K562 (cell line): ENCODE measurements at regions not wholly inside any gene's neighbourhood (a gene's known extent, or its start where the extent isn't known, plus 50 kb on each side); places are given as distances from the start of the nearest gene placed in this dataset.

Experiments used
- ATAC-seq: fragments of 200-7000 bp; cut with Tn5 transposase; 3 replicates; pipeline ENCODE4 v1.9.1; 2020; ENCODE audit warnings: moderate library complexity
- BruUV-seq: library from RNA; stranded (reverse); fragments of 400-500 nt; replicated peaks from 2 replicates; lab custom pipeline; 2021; lab: Mats Ljungman, UMichigan
- CTCF ChIA-PET: fragments of 300-600 bp; formaldehyde crosslinking; extraction: SDS; loops from one replicate; lab custom pipeline; 2021; ENCODE audit warnings: low intra/inter-chr PET ratio; lab: Yijun Ruan, JAX
- POLR2A ChIA-PET: fragments of 300-600, 350-650 bp; sonication (Branson Sonifier 250); formaldehyde crosslinking; extraction: SDS; loops from one replicate; lab custom pipeline; 2021; ENCODE audit warnings: antibody characterized with exemption, inconsistent platforms; lab: Yijun Ruan, JAX
- DNase-seq, 4 experiments: peaks; one replicate each; pipeline versions ENCODE4 v3.0.0 to v3.0.0-alpha.2; 2011 to 2018; ENCODE audit warnings: low spot score in 3 of 4, mixed read lengths in 3 of 4; ENCODE audit errors: extremely low read depth in 1 of 4
- FAIRE-seq: peaks from 2 replicates; lab custom pipeline; 2011; peaks lifted over from hg19 to GRCh38; lab: Jason Lieb, UNC
- H2AFZ ChIP-seq: 2 replicates; pipeline ENCODE4 v1.6.0; 2011; ENCODE audit warnings: low read depth, low read length, control low read depth, inconsistent platforms
- H3K27ac ChIP-seq: fragments of 200-600 bp; 3 replicates; pipeline ENCODE4 v1.8.0; 2011; ENCODE audit warnings: low read depth, mild to moderate bottlenecking, control low read depth, inconsistent platforms, low read length, moderate library complexity, mixed read lengths; ENCODE audit errors: extremely low read depth
- H3K27me3 ChIP-seq, 2 experiments: fragments of 300-600 bp in 1 of 2; 2 replicates in 1 of 2; 3 replicates in 1 of 2; pipeline versions ENCODE4 v1.6.0 to v1.8.0; 2011; ENCODE audit warnings: inconsistent platforms in 2 of 2, low read length in 2 of 2, mild to moderate bottlenecking in 1 of 2, mixed read lengths in 1 of 2, moderate library complexity in 1 of 2; ENCODE audit not compliant: control insufficient read depth in 2 of 2, insufficient read depth in 2 of 2
- H3K36me3 ChIP-seq: fragments of 300-600 bp; 3 replicates; pipeline ENCODE4 v1.8.0; 2011; ENCODE audit warnings: mild to moderate bottlenecking, low read length, inconsistent platforms; ENCODE audit not compliant: control insufficient read depth, insufficient read depth
- H3K4me1 ChIP-seq, 2 experiments: fragments of 200-600 bp in 1 of 2; replicated peaks in 1 of 2; 2 replicates in 1 of 2; 3 replicates in 1 of 2; pipeline versions ENCODE4 v1.5.1 to v1.8.0; 2011; ENCODE audit warnings: inconsistent platforms in 2 of 2, low read length in 2 of 2, mild to moderate bottlenecking in 1 of 2, mixed read lengths in 1 of 2, moderate library complexity in 1 of 2; ENCODE audit not compliant: control insufficient read depth in 2 of 2, insufficient read depth in 2 of 2
- H3K4me2 ChIP-seq: 2 replicates; pipeline ENCODE4 v1.6.1; 2011; ENCODE audit warnings: low read length, control low read depth, inconsistent platforms, mixed read lengths; ENCODE audit not compliant: insufficient read depth
- H3K4me3 ChIP-seq: fragments of 200-600 bp; sonication (generic), shearing (Covaris generic); 2 replicates; pipeline ENCODE4 v1.5.1; 2016; ENCODE audit warnings: control low read depth, inconsistent platforms
- H3K79me2 ChIP-seq: fragments of 200-600 bp; 3 replicates; pipeline ENCODE4 v1.8.0; 2011; ENCODE audit warnings: low read length, inconsistent platforms; ENCODE audit not compliant: control insufficient read depth, insufficient read depth
- H3K9ac ChIP-seq, 2 experiments: 2 replicates each; pipeline versions ENCODE4 v1.6.0 to v1.6.1; 2011; ENCODE audit warnings: low read depth in 2 of 2, low read length in 2 of 2, control low read depth in 1 of 2, inconsistent platforms in 1 of 2, mild to moderate bottlenecking in 1 of 2, mixed read lengths in 1 of 2; ENCODE audit not compliant: insufficient read depth in 1 of 2
- H3K9me1 ChIP-seq: one replicate; pipeline ENCODE4 v1.6.0; 2011; ENCODE audit warnings: inconsistent platforms, mild to moderate bottlenecking, low read length, moderate library complexity; ENCODE audit not compliant: control insufficient read depth, insufficient read depth
- H3K9me3 ChIP-seq: replicated peaks from 2 replicates; pipeline ENCODE4 v1.5.1; 2011; ENCODE audit warnings: low read depth, low read length, inconsistent platforms; ENCODE audit not compliant: control insufficient read depth, insufficient read depth
- H4K20me1 ChIP-seq: replicated peaks from 2 replicates; pipeline ENCODE4 v1.6.1; 2011; ENCODE audit warnings: low read length, inconsistent platforms, mixed read lengths; ENCODE audit not compliant: control insufficient read depth, insufficient read depth
- HDAC6 ChIP-seq: IDR thresholded peaks from 2 replicates; pipeline ENCODE4 v1.6.1; 2012; ENCODE audit warnings: low read depth, mild to moderate bottlenecking, control low read depth, inconsistent platforms, low read length, moderate library complexity
- HMGN3 ChIP-seq: IDR thresholded peaks from 2 replicates; pipeline ENCODE4 v1.6.1; 2011; ENCODE audit warnings: borderline replicate concordance, low read depth, mild to moderate bottlenecking, mixed read lengths, low read length; ENCODE audit not compliant: insufficient read length; ENCODE audit errors: extremely low read depth
- HMGXB4 ChIP-seq: sonication (generic); formaldehyde crosslinking; IDR thresholded peaks from 2 replicates; pipeline ENCODE4 v1.8.1; 2023; ENCODE audit warnings: mild to moderate bottlenecking, missing genetic modification reagents
- HNRNPLL ChIP-seq: fragments of 200-400 bp; formaldehyde crosslinking; IDR thresholded peaks from 2 replicates; pipeline ENCODE4 v1.6.1; 2017; ENCODE audit warnings: low read length, low read depth, mild to moderate bottlenecking; ENCODE audit not compliant: poor library complexity, severe bottlenecking
- MCM5 ChIP-seq: fragments of 450-650 bp; IDR thresholded peaks from 2 replicates; pipeline ENCODE4 v1.6.1; 2016; ENCODE audit warnings: low read depth
- POLR2AphosphoS5 ChIP-seq: IDR thresholded peaks from 2 replicates; pipeline ENCODE4 v1.6.1; 2011; ENCODE audit warnings: mild to moderate bottlenecking, low read depth, low read length, moderate library complexity; ENCODE audit not compliant: control insufficient read depth, insufficient read depth
- RAD21 ChIP-seq, 2 experiments: fragments of 250-450 bp in 1 of 2; fragments of 450-650 bp in 1 of 2; sonication (Bioruptor Pico) in 1 of 2; formaldehyde crosslinking in 1 of 2; IDR thresholded peaks in 1 of 2; conservative IDR thresholded peaks in 1 of 2; 2 replicates each; pipeline versions ENCODE4 v1.4.0 to v1.8.0; 2020 to 2022; ENCODE audit warnings: mild to moderate bottlenecking in 2 of 2, moderate library complexity in 1 of 2
- RUNX1 ChIP-seq: sonication (generic); IDR thresholded peaks from 2 replicates; pipeline ENCODE4 v1.6.1; 2016; ENCODE audit warnings: antibody characterized with exemption, low read depth
- SAFB ChIP-seq: fragments of 200-400 bp; formaldehyde crosslinking; IDR thresholded peaks from 2 replicates; pipeline ENCODE4 v1.6.1; 2017; ENCODE audit warnings: low read depth, low read length, borderline replicate concordance
- TGIF2 ChIP-seq: sonication (generic); formaldehyde crosslinking; IDR thresholded peaks from 2 replicates; pipeline ENCODE4 v1.8.1; 2022; ENCODE audit warnings: mild to moderate bottlenecking, missing genetic modification reagents, moderate library complexity
- YBX1 ChIP-seq: fragments of 450-650 bp; IDR thresholded peaks from 2 replicates; pipeline ENCODE4 v1.7.1; 2016; ENCODE audit warnings: mild to moderate bottlenecking
- ZNF23 ChIP-seq: fragments of 250-450 bp; sonication (Bioruptor Pico); IDR thresholded peaks from 2 replicates; pipeline ENCODE4 v1.4.0; 2020; ENCODE audit warnings: mild to moderate bottlenecking
- ZNF24 ChIP-seq: fragments of 450-650 bp; IDR thresholded peaks from 2 replicates; pipeline ENCODE4 v1.6.1; 2016
- ZNF395 ChIP-seq: fragments of 200-800 bp; sonication (Bioruptor generic); IDR thresholded peaks from 2 replicates; pipeline ENCODE4 v1.6.1; 2017; ENCODE audit warnings: missing genetic modification characterization, missing compliant biosample characterization
- ZNF77 ChIP-seq: fragments of 250-450 bp; sonication (Bioruptor Pico); IDR thresholded peaks from 2 replicates; pipeline ENCODE4 v1.5.0; 2020
- whole genome bisulfite sequencing: fragments of 100-300 bp; shearing (Covaris generic); methylation state at CpG from one replicate; pipeline ENCODE4 v1.1.6; 2016; ENCODE audit warnings: low coverage, mixed read lengths; ENCODE audit not compliant: insufficient coverage; ENCODE audit errors: missing lambda C conversion rate; 5-methylcytosine and 5-hydroxymethylcytosine counted together
- in situ Hi-C: fragments of 300-500 bp; cut with MboI; formaldehyde crosslinking; loops from 4 replicates; pipeline ENCODE4 v1.15.0; 2018; ENCODE audit warnings: inconsistent platforms, mixed read lengths
- intact Hi-C: fragments of 100-400 bp; cut with micrococcal nuclease; formaldehyde crosslinking; loops from 2 replicates; pipeline ENCODE4 v1.14.2; 2022

DNA sequence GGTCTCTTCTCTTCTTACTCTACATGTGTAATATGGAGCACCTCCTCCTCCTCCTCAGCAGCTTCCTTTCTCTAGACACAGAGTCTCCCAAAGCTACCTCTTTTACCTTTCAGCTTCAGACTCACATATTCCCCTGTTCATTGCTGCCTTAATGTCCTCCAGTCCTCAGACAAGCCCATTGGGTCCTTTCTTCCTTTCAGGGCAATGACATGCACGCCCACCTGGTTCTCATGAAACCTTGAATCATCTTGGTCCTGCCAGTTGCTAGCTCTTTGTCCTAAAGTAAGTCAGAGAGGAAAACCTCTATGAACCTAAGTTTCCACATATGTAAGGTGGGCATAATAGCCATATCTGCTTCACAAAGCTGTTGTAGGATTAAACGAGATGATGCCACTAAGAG lies 227.0 kb downstream of the RPS24 start:
- intact Hi-C loops (no loop called here), in situ Hi-C loops (no loop called here)
- H3K9ac ChIP-seq, result no peak overlapping the region
- no peaks in the 10 kb centered on the region for H3K9me3 ChIP-seq
- H3K4me3 ChIP-seq, result no peak overlapping the region
- peaks cover 3 to 33% of the 10 kb centered on the region in 2 experiments; a peak in 3 of 5 replicates for H3K27me3 ChIP-seq
- H3K36me3 ChIP-seq, result no peaks in the 10 kb centered on the region
- ATAC-seq, result no peak
- CTCF ChIA-PET, result no interaction called here
- H3K4me2 ChIP-seq, result no peak overlapping the region
- no peak for FAIRE-seq
- peaks cover 8 to 9% of the 10 kb centered on the region in 2 experiments; a peak in 3 of 5 replicates for H3K4me1 ChIP-seq
- H3K79me2 ChIP-seq, result no peaks in the 10 kb centered on the region
- no peak for DNase-seq
- 0% methylated on average over 2 of the region's 2 CpGs for WGBS
- no peak overlapping the region for H3K27ac ChIP-seq
- no peaks in the 10 kb centered on the region for H3K9me1 ChIP-seq
- no peak for TF ChIP-seq ZNF24
- no peak for TF ChIP-seq HDAC6
- no peak for TF ChIP-seq ZNF23
- TF ChIP-seq YBX1, result no peak
- no peak for TF ChIP-seq ZNF395
- POLR2A ChIA-PET, result interaction anchor here (0.5 to 1.2 kb wide), 7 partner anchors 11 to 1203 kb away, joined by 3 to 4 read pairs (median 3); no protein-coding TSS in a partner anchor
- no peaks in the 10 kb centered on the region for H4K20me1 ChIP-seq
- no peak overlapping the region for H2AFZ ChIP-seq
- no TSS peak for BruUV-seq

DNA sequence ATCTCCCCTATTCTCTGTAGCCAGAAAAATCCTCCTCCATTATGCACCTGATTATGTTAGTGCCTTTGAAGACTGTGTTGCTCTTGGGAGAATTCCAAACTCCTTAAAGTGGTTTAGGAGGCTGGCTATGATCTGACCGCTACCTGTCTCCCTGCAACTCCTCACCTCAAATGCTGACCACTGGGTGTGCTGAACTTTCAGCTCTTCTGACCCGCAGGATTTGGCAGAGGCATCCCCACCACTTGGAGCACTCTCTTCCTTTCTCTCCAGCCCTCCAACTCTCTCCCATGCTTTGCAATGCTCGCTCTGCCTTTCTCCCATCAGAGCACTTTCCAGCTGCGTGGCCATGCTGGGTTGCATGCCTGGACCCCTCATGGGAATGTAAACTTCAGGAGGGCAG lies 227.6 kb downstream of the RPS24 start:
- no peak for FAIRE-seq
- Histone ChIP-seq H3K9ac (no peak overlapping the region), H3K36me3 (no peaks in the 10 kb centered on the region), H3K27ac (no peak overlapping the region), H3K27me3 (peaks cover 3 to 37% of the 10 kb centered on the region in 2 experiments; a peak in 3 of 5 replicates), H3K4me1 (peaks cover 3% of the 10 kb centered on the region in 2 experiments; a peak in 2 of 5 replicates), H3K79me2 (no peaks in the 10 kb centered on the region), H4K20me1 (no peaks in the 10 kb centered on the region), H3K9me1 (no peaks in the 10 kb centered on the region), H3K4me2 (no peak overlapping the region), H3K9me3 (no peaks in the 10 kb centered on the region), H3K4me3 (no peak overlapping the region), H2AFZ (no peak overlapping the region)
- in situ Hi-C loops (no loop called here), intact Hi-C loops (no loop called here)
- 3% methylated on average over 4 of the region's 4 CpGs for WGBS
- no TSS peak for BruUV-seq
- ATAC-seq, result no peak
- POLR2A ChIA-PET, result interaction anchor here (0.6 to 1.2 kb wide), 2 partner anchors 11 to 263 kb away, joined by 3 to 4 read pairs; no protein-coding TSS in a partner anchor
- CTCF ChIA-PET, result no interaction called here
- no peak for DNase-seq
- TF ChIP-seq ZNF77 (CRISPR knock-in tag), result no peak
- TF ChIP-seq HMGXB4 (CRISPR knock-in tag), result no peak
- no peak for TF ChIP-seq SAFB
- no peak for TF ChIP-seq TGIF2 (CRISPR knock-in tag)
- no peak for TF ChIP-seq RAD21 (CRISPR knock-in tag; conservative IDR thresholded peaks at IDR 0.05 in 1 of 2, IDR thresholded peaks at IDR 0.05 in 1 of 2)
- no peak for TF ChIP-seq MCM5
- no peak for TF ChIP-seq RUNX1
- TF ChIP-seq POLR2AphosphoS5, result no peak
- TF ChIP-seq HMGN3, result no peak
- no peak for TF ChIP-seq HNRNPLL
